NCI-H2171 treated with DMSO at 0.1 percent for 48 hours (cell line): ENCODE measurements at regions not wholly inside any gene's neighbourhood (a gene's known extent, or its start where the extent isn't known, plus 50 kb on each side); places are given as distances from the start of the nearest gene placed in this dataset.
"Not testable (repeated sequence)": the region's sequence is repeated elsewhere in the genome, so short reads cannot be mapped to it uniquely, and the experiment has no call there.

Experiments used
- DNase-seq: peaks from one replicate; lab custom pipeline; 2025; lab: John Stamatoyannopoulos, UW

DNA sequence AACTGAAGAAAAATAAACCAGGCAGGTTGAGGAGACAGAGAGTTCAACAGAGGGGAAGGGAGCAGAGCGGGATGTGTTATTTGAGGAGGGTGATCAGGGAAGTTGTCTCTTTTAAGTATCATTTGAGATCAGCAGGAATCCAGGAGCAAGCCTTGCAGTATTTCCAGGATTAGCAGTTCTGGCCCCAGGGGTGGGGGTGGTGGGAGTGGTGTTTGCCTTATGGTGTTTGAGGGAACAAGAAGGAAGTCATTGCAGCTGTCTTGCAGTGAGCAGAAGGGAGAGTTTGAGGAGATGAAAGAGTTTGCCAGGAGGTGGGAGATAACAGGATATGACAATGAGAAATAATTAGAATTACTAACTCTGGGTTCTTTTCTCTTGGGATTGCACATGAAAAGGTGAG lies 418.6 kb downstream of the NELL2 start:
- peak; percentile 17 for DNase-seq

GRCh38 chr12:44454959-44455358 lies 421.2 kb downstream of the NELL2 start:
- DNase-seq, result not testable (repeated sequence)

DNA sequence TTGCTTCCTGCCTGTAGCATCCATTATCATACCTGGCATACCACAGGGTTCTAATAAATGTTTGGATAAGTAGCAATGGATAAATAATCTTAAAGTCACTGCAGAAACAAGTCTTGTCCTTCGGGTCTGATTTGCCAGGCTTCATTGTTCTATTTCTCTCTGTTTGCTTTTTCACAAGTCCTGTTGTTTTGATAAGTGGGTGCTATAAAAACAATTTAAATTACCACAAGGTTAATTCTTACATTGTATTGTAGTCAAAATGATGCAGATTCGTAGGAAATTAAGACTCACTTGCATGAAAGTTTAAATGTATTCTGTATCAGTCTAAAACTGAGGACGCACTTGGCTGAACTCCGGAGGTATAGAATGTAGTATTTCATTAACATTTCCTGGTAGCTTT lies 429.9 kb downstream of the NELL2 start:
- no peak for DNase-seq

GRCh38 chr12:44441155-44441554 lies 435.0 kb downstream of the NELL2 start:
- no peak for DNase-seq
